Stimulated activated CD4-positive, alpha-beta T cell treated with anti-CD3 and anti-CD28 coated beads, Interleukin-2, amount 100 ng/mL, for 48 hours (primary cell): ENCODE measurements at regions not wholly inside any gene's neighbourhood (a gene's known extent, or its start where the extent isn't known, plus 50 kb on each side); places are given as distances from the start of the nearest gene placed in this dataset.

Source experiments
- DNase-seq, 2 donors: peaks; one replicate each; pipeline ENCODE4 v3.0.0-alpha.2; 2020

DNA sequence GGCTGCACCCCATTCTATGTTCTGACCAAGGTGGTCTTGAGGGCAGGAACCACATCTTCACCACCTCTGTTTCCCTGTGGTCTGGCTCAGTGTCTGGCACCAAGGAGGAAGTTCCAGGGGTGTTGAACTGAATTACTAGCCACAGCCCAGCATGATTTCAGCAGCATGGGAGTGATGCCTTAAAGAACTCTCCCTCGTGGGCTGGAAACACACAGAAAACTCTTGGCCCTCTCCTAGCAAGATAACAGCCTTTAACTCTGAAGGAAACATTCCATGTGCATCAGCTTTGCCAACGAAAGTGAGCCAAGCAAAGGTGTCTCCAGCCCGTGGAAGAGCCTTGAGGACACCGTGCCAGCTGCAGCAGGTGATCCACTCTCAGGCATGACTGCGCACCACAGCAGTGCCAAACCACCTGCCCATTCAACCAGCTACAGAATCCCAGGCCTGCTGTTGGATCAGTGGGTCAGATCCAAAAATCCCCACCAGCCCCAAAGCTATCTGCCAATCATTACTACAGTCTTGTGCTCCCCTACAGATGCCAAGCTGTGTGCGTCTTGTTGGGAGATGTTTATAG, 124.8 kb downstream of the TTC32 start:
- DNase-seq: no peak

GRCh38 chr2:19775838-19776237, 125.9 kb downstream of the TTC32 start:
- DNase-seq: no peak

DNA sequence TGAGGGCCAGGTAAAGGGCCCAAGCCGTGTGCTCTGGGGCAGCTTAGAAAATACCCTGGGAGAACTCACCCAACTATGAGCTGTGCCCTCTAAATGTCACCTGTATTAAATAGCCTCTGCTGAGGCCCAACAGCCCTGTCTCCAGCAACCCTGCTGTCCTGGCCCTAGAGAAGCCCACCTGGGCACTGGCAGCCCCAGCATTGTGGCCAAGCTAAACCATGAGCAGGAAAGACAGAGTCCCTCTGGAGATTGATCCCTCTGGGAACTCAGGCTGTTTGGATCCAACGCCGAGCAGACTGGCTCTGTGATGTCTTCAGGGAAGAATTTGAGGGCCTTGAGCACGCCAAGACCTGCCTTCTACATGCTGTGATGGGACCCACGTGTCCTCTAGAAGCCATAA, 126.5 kb downstream of the TTC32 start:
- no peak for DNase-seq

GRCh38 chr2:19774805-19775176, 127.0 kb downstream of the TTC32 start:
- DNase-seq: no peak

DNA sequence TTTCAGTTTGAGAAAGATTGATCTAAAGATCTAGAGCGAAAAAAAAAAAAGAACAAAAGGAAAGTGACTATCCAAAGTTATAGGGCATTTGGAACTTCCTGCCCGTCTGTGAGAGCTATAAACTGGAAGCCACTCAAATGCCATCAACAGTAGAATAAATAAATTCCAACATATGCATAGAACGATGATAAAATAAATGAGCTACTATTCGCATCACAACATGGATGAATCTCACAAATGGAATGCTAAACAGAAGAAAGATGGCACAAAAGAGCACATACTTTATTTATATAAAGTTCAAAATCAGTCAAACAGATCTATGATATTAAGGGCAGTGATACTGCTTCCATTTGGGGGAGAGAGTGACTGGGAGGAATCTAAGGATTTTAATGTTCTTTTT, 128.8 kb downstream of the TTC32 start:
- no peak for DNase-seq

DNA sequence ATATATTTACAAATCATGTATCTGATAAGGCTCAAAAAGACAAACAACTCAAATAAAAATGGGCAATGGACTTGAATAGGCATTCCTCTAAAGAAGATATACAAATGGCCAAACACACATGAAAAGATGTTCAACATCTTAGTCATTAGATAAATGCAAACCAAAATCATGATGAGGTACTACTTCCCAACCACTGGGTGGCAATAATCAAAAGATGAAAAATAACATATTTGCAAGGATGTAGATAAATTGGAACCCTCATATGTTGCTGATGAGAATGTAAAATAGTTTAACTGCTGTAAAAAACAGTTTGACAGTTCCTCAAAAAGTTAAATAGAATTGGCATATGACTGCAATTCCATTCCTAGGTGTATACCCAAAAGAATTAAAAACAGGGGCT, 132.3 kb downstream of the TTC32 start:
- DNase-seq: no peak

DNA sequence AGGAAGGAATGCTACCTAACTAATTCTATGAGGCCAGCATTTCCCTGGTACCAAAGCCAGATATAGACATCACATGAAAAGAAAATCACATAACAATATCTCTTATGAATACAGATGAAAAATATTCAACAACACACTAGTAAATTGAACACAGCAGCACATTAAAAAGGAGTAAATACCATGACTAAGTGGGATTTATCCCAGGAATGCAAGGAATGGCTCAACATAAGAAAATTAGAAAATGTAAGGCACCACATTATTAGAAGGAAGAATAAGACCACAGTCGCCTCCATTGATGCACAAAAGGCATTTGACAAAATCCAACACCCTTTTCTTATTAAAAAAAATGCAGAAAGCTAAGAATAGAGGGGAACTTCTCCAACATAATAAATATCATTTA, 133.9 kb downstream of the TTC32 start:
- no peak for DNase-seq

GRCh38 chr2:19764998-19765397, 136.8 kb downstream of the TTC32 start:
- no peak for DNase-seq

DNA sequence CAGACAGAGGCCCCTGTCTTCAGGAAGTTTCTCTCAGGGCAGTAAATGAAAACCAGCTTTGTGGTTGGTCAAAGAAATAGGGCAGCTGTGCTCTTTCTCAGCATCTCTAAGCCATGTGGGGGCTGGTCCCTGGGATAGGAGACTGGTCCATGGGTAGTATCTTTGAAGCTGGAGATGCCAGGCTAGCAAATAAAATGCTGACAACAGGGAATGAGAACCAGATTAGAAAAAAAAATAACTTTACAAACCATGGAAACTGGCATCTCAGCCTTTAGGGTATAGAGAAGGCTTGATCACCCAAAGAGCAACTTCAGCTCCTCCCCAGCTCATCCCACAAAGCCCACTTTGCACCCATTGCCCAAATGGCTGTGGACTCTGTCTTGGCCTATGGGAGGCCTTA, 138.1 kb downstream of the TTC32 start:
- DNase-seq: no peak

- DNase-seq: no peak
Observed at GRCh38 chr2:19762959-19763605, 138.7 kb downstream of the TTC32 start.

GRCh38 chr2:19762142-19762541, 139.6 kb downstream of the TTC32 start:
- no peak for DNase-seq

DNA sequence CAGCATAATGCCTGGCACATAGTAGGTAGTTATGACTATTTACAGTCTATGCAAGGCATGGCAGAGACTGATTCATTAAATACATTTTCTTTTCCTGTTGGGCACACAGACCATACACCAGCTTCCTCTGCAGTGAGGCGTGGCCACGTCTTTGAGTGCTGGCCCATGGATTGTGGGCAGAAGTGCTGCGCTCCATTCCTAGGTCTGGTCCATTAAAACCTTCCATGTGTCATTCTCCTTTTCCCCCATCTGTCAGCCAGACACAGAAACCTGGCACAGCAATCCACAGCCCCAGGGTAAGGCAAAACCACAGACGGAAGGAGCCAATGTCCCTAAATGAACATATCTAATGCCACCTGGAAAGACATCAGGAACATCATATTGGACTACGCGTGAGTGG, 141.9 kb downstream of the TTC32 start:
- no peak for DNase-seq

- no peak for DNase-seq
Observed at GRCh38 chr2:19758658-19759057, 143.1 kb downstream of the TTC32 start.

DNA sequence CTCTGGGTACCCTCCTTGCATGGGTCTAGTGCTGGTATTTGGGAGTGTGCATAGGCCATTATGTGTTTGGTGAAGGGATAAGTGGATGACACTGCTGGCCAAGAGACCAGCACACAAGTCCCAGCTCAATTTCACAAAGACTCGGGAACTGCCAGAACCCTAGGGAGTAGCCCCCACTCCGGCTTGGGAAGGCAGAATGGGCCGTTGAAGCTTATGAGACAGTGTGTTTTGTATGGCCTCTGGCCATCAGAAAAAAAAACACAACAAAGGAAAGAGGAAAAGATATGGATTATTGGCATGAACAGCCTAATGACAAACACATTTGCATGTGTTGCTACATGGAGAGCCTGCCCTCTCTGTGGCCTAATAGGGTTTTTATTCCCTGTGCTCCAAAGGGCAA, 144.2 kb downstream of the TTC32 start:
- no peak for DNase-seq

- DNase-seq: no peak
Observed at GRCh38 chr2:19754907-19755306, 146.9 kb downstream of the TTC32 start.

DNA sequence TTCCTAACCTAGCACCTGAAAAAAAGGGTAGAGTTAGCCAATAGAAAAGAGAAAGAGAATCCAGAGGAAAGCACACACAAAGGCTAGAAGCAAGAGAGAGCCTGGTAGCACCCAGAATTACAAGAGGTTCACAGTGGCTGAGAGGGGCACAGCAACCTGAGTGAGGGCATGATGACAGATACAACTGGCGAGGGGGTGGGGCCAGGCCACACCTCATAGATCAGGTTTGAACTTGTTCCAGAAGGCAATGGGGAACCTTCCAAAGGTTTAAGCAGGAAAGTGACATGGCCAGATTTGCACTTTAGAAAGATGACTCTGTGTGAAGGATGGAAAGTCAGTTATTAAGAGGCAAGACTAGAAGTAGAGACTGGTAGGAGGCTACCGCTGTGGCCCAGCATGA, 148.0 kb downstream of the TTC32 start:
- no peak for DNase-seq

GRCh38 chr2:19753314-19753713, 148.5 kb downstream of the TTC32 start:
- DNase-seq: no peak

DNA sequence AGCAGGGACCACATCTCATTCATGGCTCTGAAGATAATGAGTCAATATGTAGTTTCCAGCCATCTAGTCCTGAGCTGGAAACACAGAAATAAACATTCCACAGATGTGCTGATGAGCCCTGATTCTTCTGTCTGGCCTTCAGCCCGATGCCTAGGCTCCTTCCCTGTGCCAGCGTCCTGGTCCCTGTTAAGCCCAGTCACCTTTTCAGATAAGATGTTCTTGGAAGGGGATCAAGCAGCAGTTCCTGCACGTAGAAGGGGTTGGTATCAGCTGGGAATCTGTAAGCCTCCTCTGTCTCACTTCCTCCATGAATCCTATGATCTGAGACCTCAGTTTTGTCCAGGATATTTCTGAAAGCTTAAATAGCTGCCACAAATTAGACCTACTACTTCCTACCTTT, 149.3 kb downstream of the TTC32 start:
- DNase-seq: no peak

GRCh38 chr2:19751631-19752030, 150.2 kb downstream of the TTC32 start:
- DNase-seq: no peak

DNA sequence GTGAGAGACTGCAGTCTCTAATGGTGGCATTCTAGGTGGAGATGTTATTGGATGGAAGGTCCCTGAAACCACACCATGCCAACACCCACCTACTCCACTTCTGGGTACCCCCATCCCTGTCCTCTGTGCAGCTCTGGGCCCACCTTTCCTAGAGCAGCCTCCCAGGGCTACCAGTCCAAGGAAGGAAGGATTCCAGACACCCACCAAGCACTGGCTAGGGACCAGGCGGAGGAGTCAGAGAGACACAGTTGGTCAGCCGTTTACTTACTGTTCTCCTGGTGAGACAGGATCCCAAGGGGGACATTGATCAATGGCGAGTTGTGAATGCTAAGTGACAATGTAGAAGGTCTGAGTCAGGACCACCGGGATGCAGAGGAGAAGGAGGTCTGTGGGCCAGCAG, 151.6 kb downstream of the TTC32 start:
- DNase-seq: no peak

DNA sequence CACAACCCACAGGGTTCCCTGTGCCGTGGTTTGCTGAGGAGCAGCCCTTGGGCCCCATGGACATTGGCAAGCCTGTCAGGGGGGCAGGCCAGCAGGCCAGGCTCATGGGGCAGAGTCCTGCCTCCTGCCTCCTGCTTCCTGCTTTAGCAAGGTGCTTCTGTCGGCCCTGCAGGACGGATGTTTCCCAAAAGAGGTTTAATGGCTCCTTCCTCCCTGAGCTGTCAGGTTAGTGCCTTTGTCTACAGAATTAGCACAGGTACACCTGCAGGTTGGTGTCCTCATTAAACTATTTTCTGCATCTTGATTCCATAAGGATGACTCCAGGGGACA, 152.3 kb downstream of the TTC32 start:
- no peak for DNase-seq

- no peak for DNase-seq
Observed at GRCh38 chr2:19748711-19749506, 152.9 kb downstream of the TTC32 start.

DNA sequence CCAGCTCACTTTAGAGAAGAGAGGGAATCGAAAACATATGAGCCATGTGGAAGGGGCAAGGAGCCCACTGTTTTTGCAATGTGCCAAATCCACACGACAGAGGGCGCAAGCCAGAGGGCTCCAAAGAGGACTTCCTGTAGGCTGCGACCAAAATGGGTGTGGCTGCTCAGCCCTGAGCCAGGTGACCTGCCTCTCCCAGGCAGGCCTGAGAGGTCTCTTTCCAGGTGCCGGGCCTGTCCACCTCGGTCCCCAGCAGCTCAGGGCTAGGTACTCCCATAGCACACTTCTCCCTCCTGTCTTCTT, 153.8 kb downstream of the TTC32 start:
- no peak for DNase-seq

GRCh38 chr2:19747310-19748072, 154.3 kb downstream of the TTC32 start:
- no peak for DNase-seq
